ENCODE measurements at regions not wholly inside any gene's neighbourhood (a gene's known extent, or its start where the extent isn't known, plus 50 kb on each side); places are given as distances from the start of the nearest gene placed in this dataset.

DNA sequence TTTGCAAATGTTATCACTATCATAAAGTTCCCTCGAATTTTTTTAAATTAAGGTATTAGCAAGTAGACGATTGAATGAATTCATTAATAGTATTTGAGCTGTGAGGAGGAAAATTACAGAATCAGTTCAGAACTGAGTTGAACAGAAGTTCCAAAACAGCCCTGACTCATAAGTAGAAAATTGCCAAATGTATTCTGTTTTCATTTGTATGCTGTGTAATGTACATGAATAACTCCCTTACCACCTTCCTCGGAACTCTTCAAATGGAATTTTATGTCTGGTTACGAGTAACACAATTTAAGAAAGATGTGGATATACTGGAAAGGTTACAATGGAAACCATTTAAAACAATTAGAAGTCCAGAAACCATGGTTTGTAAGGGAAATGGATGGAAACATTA, 283.3 kb upstream of the FAR2 start:
- TF ChIP-seq, protein P1, sequence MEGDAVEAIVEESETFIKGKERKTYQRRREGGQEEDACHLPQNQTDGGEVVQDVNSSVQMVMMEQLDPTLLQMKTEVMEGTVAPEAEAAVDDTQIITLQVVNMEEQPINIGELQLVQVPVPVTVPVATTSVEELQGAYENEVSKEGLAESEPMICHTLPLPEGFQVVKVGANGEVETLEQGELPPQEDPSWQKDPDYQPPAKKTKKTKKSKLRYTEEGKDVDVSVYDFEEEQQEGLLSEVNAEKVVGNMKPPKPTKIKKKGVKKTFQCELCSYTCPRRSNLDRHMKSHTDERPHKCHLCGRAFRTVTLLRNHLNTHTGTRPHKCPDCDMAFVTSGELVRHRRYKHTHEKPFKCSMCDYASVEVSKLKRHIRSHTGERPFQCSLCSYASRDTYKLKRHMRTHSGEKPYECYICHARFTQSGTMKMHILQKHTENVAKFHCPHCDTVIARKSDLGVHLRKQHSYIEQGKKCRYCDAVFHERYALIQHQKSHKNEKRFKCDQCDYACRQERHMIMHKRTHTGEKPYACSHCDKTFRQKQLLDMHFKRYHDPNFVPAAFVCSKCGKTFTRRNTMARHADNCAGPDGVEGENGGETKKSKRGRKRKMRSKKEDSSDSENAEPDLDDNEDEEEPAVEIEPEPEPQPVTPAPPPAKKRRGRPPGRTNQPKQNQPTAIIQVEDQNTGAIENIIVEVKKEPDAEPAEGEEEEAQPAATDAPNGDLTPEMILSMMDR (IDR thresholded peaks at IDR 0.05): no peak
- no peak for TF ChIP-seq POLR2A (IDR thresholded peaks at IDR 0.05)

Data from esophagus squamous epithelium (tissue), 4 donors.